Activated naive CD8-positive, alpha-beta T cell treated with anti-CD3 and anti-CD28 coated beads, Interleukin-2, amount 50 U/mL, for 16 hours (primary cell): ENCODE measurements at regions not wholly inside any gene's neighbourhood (a gene's known extent, or its start where the extent isn't known, plus 50 kb on each side); places are given as distances from the start of the nearest gene placed in this dataset.
"Not testable (repeated sequence)": the region's sequence is repeated elsewhere in the genome, so short reads cannot be mapped to it uniquely, and the experiment has no call there.

Experiments
- DNase-seq: peaks from one replicate; pipeline ENCODE4 v3.0.0-alpha.2; 2020; ENCODE audit warnings: low read depth, low spot score

GRCh38 chr14:96686126-96686525 lies 111.1 kb upstream of the VRK1 start:
- DNase-seq = no peak

GRCh38 chr14:96688629-96689028 lies 108.6 kb upstream of the VRK1 start:
- no peak for DNase-seq

GRCh38 chr14:96690713-96691383 lies 106.3 kb upstream of the VRK1 start:
- DNase-seq = no peak

- no peak for DNase-seq
Observed at GRCh38 chr14:96693252-96693820, 103.8 kb upstream of the VRK1 start.

GRCh38 chr14:96693987-96694386 lies 103.2 kb upstream of the VRK1 start:
- DNase-seq = no peak

GRCh38 chr14:96698960-96699539 lies 98.1 kb upstream of the VRK1 start:
- no peak for DNase-seq

- no peak for DNase-seq
Observed at GRCh38 chr14:96699666-96700065, 97.5 kb upstream of the VRK1 start.

GRCh38 chr14:96702831-96703230 lies 94.4 kb upstream of the VRK1 start:
- DNase-seq = no peak

GRCh38 chr14:96705422-96706092 lies 91.6 kb upstream of the VRK1 start:
- no peak for DNase-seq

GRCh38 chr14:96706893-96707292 lies 90.3 kb upstream of the VRK1 start:
- no peak for DNase-seq

GRCh38 chr14:96710060-96710666 lies 87.0 kb upstream of the VRK1 start:
- DNase-seq = no peak

- no peak for DNase-seq
Observed at GRCh38 chr14:96711559-96712267, 85.5 kb upstream of the VRK1 start.

GRCh38 chr14:96713426-96713825 lies 83.8 kb upstream of the VRK1 start:
- no peak for DNase-seq

- not testable (repeated sequence) for DNase-seq
Observed at GRCh38 chr14:96714537-96714936, 82.6 kb upstream of the VRK1 start.

GRCh38 chr14:96717116-96717515 lies 80.1 kb upstream of the VRK1 start:
- DNase-seq = no peak

GRCh38 chr14:96718407-96718806 lies 78.8 kb upstream of the VRK1 start:
- no peak for DNase-seq

- not testable (repeated sequence) for DNase-seq
Observed at GRCh38 chr14:96720702-96721101, 76.5 kb upstream of the VRK1 start.

- DNase-seq = no peak
Observed at GRCh38 chr14:96722736-96723135, 74.4 kb upstream of the VRK1 start.

GRCh38 chr14:96723946-96724345 lies 73.2 kb upstream of the VRK1 start:
- no peak for DNase-seq

GRCh38 chr14:96725232-96725631 lies 72.0 kb upstream of the VRK1 start:
- DNase-seq = no peak

- DNase-seq = no peak
Observed at GRCh38 chr14:96727073-96727472, 70.1 kb upstream of the VRK1 start.

GRCh38 chr14:96727491-96727890 lies 69.7 kb upstream of the VRK1 start:
- DNase-seq = no peak
